ENCODE measurements at regions not wholly inside any gene's neighbourhood (a gene's known extent, or its start where the extent isn't known, plus 50 kb on each side); places are given as distances from the start of the nearest gene placed in this dataset.
A peak's percentile ranks its signal among the peaks of the same experiment; 100 is the strongest.

- no peaks in the 10 kb centered on the region for H3K27me3 ChIP-seq (ENCODE audit: control insufficient read depth in 5 of 5, insufficient read depth in 4 of 5, low read length in 5 of 5)
- H3K4me1 ChIP-seq (ENCODE audit: control insufficient read depth in 5 of 5, insufficient read depth in 5 of 5, low read length in 5 of 5): peaks cover 0 to 16% (median 10%) of the 10 kb centered on the region in 5 donors
- H3K36me3 ChIP-seq (ENCODE audit: control insufficient read depth in 5 of 5, insufficient read depth in 5 of 5, low read length in 5 of 5): no peaks in the 10 kb centered on the region
- H3K4me3 ChIP-seq (ENCODE audit: low read depth in 1 of 5, low read length in 5 of 5): no peak overlapping the region
- peak overlapping the region in 1 of 5 donors; percentile 53 for H3K9ac ChIP-seq (ENCODE audit: low read length in 5 of 5)
- H3K9me3 ChIP-seq (ENCODE audit: control insufficient read depth in 5 of 5, low read length in 5 of 5): peaks cover 0 to 4% (median 0%) of the 10 kb centered on the region in 5 donors
- peak overlapping the region; percentile 58 for H3K27ac ChIP-seq (ENCODE audit: low read depth, low read length)
These were observed 548.9 kb downstream of the BNC2 start for GRCh38 chr9:16321461-16322119.

GRCh38 chr9:16322849-16323248 lies 547.6 kb downstream of the BNC2 start:
- no peaks in the 10 kb centered on the region for H3K36me3 ChIP-seq (ENCODE audit: control insufficient read depth in 5 of 5, insufficient read depth in 5 of 5, low read length in 5 of 5)
- no peak overlapping the region for H3K9ac ChIP-seq (ENCODE audit: low read length in 5 of 5)
- no peaks in the 10 kb centered on the region for H3K27me3 ChIP-seq (ENCODE audit: control insufficient read depth in 5 of 5, insufficient read depth in 4 of 5, low read length in 5 of 5)
- no peak overlapping the region for H3K27ac ChIP-seq (ENCODE audit: low read depth, low read length)
- H3K4me1 ChIP-seq (ENCODE audit: control insufficient read depth in 5 of 5, insufficient read depth in 5 of 5, low read length in 5 of 5): peaks cover 2 to 16% (median 9%) of the 10 kb centered on the region in 5 donors
- H3K9me3 ChIP-seq (ENCODE audit: control insufficient read depth in 5 of 5, low read length in 5 of 5): peaks cover 0 to 4% (median 0%) of the 10 kb centered on the region in 5 donors
- H3K4me3 ChIP-seq (ENCODE audit: low read depth in 1 of 5, low read length in 5 of 5): no peak overlapping the region

GRCh38 chr9:16325966-16326365 lies 544.5 kb downstream of the BNC2 start:
- H3K4me1 ChIP-seq (ENCODE audit: control insufficient read depth in 5 of 5, insufficient read depth in 5 of 5, low read length in 5 of 5): peaks cover 2 to 13% (median 9%) of the 10 kb centered on the region in 5 donors
- no peak overlapping the region for H3K27ac ChIP-seq (ENCODE audit: low read depth, low read length)
- H3K36me3 ChIP-seq (ENCODE audit: control insufficient read depth in 5 of 5, insufficient read depth in 5 of 5, low read length in 5 of 5): no peaks in the 10 kb centered on the region
- H3K9me3 ChIP-seq (ENCODE audit: control insufficient read depth in 5 of 5, low read length in 5 of 5): no peaks in the 10 kb centered on the region
- no peaks in the 10 kb centered on the region for H3K27me3 ChIP-seq (ENCODE audit: control insufficient read depth in 5 of 5, insufficient read depth in 4 of 5, low read length in 5 of 5)
- H3K9ac ChIP-seq (ENCODE audit: low read length in 5 of 5): no peak overlapping the region
- H3K4me3 ChIP-seq (ENCODE audit: low read depth in 1 of 5, low read length in 5 of 5): no peak overlapping the region

GRCh38 chr9:16328349-16328748 lies 542.1 kb downstream of the BNC2 start:
- H3K27me3 ChIP-seq (ENCODE audit: control insufficient read depth in 5 of 5, insufficient read depth in 4 of 5, low read length in 5 of 5): no peaks in the 10 kb centered on the region
- H3K36me3 ChIP-seq (ENCODE audit: control insufficient read depth in 5 of 5, insufficient read depth in 5 of 5, low read length in 5 of 5): no peaks in the 10 kb centered on the region
- no peak overlapping the region for H3K4me3 ChIP-seq (ENCODE audit: low read depth in 1 of 5, low read length in 5 of 5)
- no peak overlapping the region for H3K9ac ChIP-seq (ENCODE audit: low read length in 5 of 5)
- H3K4me1 ChIP-seq (ENCODE audit: control insufficient read depth in 5 of 5, insufficient read depth in 5 of 5, low read length in 5 of 5): peaks cover 0 to 5% (median 0%) of the 10 kb centered on the region in 5 donors
- H3K9me3 ChIP-seq (ENCODE audit: control insufficient read depth in 5 of 5, low read length in 5 of 5): no peaks in the 10 kb centered on the region
- no peak overlapping the region for H3K27ac ChIP-seq (ENCODE audit: low read depth, low read length)

GRCh38 chr9:16329671-16330113 lies 540.8 kb downstream of the BNC2 start:
- H3K27ac ChIP-seq (ENCODE audit: low read depth, low read length): no peak overlapping the region
- H3K27me3 ChIP-seq (ENCODE audit: control insufficient read depth in 5 of 5, insufficient read depth in 4 of 5, low read length in 5 of 5): no peaks in the 10 kb centered on the region
- H3K9ac ChIP-seq (ENCODE audit: low read length in 5 of 5): no peak overlapping the region
- H3K9me3 ChIP-seq (ENCODE audit: control insufficient read depth in 5 of 5, low read length in 5 of 5): no peaks in the 10 kb centered on the region
- no peak overlapping the region for H3K4me3 ChIP-seq (ENCODE audit: low read depth in 1 of 5, low read length in 5 of 5)
- peaks cover 0 to 5% (median 0%) of the 10 kb centered on the region in 5 donors for H3K4me1 ChIP-seq (ENCODE audit: control insufficient read depth in 5 of 5, insufficient read depth in 5 of 5, low read length in 5 of 5)
- H3K36me3 ChIP-seq (ENCODE audit: control insufficient read depth in 5 of 5, insufficient read depth in 5 of 5, low read length in 5 of 5): no peaks in the 10 kb centered on the region

GRCh38 chr9:16331031-16331430 lies 539.4 kb downstream of the BNC2 start:
- no peaks in the 10 kb centered on the region for H3K36me3 ChIP-seq (ENCODE audit: control insufficient read depth in 5 of 5, insufficient read depth in 5 of 5, low read length in 5 of 5)
- H3K27ac ChIP-seq (ENCODE audit: low read depth, low read length): no peak overlapping the region
- H3K9me3 ChIP-seq (ENCODE audit: control insufficient read depth in 5 of 5, low read length in 5 of 5): no peaks in the 10 kb centered on the region
- H3K4me3 ChIP-seq (ENCODE audit: low read depth in 1 of 5, low read length in 5 of 5): no peak overlapping the region
- H3K27me3 ChIP-seq (ENCODE audit: control insufficient read depth in 5 of 5, insufficient read depth in 4 of 5, low read length in 5 of 5): no peaks in the 10 kb centered on the region
- no peak overlapping the region for H3K9ac ChIP-seq (ENCODE audit: low read length in 5 of 5)
- peaks cover 0 to 6% (median 1%) of the 10 kb centered on the region in 5 donors for H3K4me1 ChIP-seq (ENCODE audit: control insufficient read depth in 5 of 5, insufficient read depth in 5 of 5, low read length in 5 of 5)

GRCh38 chr9:16331527-16331926 lies 538.9 kb downstream of the BNC2 start:
- Histone ChIP-seq H3K27me3 (ENCODE audit: control insufficient read depth in 5 of 5, insufficient read depth in 4 of 5, low read length in 5 of 5) (no peaks in the 10 kb centered on the region), H3K27ac (ENCODE audit: low read depth, low read length) (no peak overlapping the region), H3K9ac (ENCODE audit: low read length in 5 of 5) (no peak overlapping the region), H3K4me1 (ENCODE audit: control insufficient read depth in 5 of 5, insufficient read depth in 5 of 5, low read length in 5 of 5) (peaks cover 0 to 10% (median 2%) of the 10 kb centered on the region in 5 donors), H3K36me3 (ENCODE audit: control insufficient read depth in 5 of 5, insufficient read depth in 5 of 5, low read length in 5 of 5) (no peaks in the 10 kb centered on the region), H3K9me3 (ENCODE audit: control insufficient read depth in 5 of 5, low read length in 5 of 5) (no peaks in the 10 kb centered on the region), H3K4me3 (ENCODE audit: low read depth in 1 of 5, low read length in 5 of 5) (no peak overlapping the region)

GRCh38 chr9:16333691-16334090 lies 536.8 kb downstream of the BNC2 start:
- Histone ChIP-seq H3K9ac (ENCODE audit: low read length in 5 of 5) (no peak overlapping the region), H3K4me3 (ENCODE audit: low read depth in 1 of 5, low read length in 5 of 5) (no peak overlapping the region), H3K27me3 (ENCODE audit: control insufficient read depth in 5 of 5, insufficient read depth in 4 of 5, low read length in 5 of 5) (no peaks in the 10 kb centered on the region), H3K4me1 (ENCODE audit: control insufficient read depth in 5 of 5, insufficient read depth in 5 of 5, low read length in 5 of 5) (peaks cover 0 to 10% (median 0%) of the 10 kb centered on the region in 5 donors), H3K27ac (ENCODE audit: low read depth, low read length) (no peak overlapping the region), H3K36me3 (ENCODE audit: control insufficient read depth in 5 of 5, insufficient read depth in 5 of 5, low read length in 5 of 5) (no peaks in the 10 kb centered on the region), H3K9me3 (ENCODE audit: control insufficient read depth in 5 of 5, low read length in 5 of 5) (no peaks in the 10 kb centered on the region)

GRCh38 chr9:16335788-16336580 lies 534.5 kb downstream of the BNC2 start:
- Histone ChIP-seq H3K9me3 (ENCODE audit: control insufficient read depth in 5 of 5, low read length in 5 of 5) (no peaks in the 10 kb centered on the region), H3K36me3 (ENCODE audit: control insufficient read depth in 5 of 5, insufficient read depth in 5 of 5, low read length in 5 of 5) (no peaks in the 10 kb centered on the region), H3K27ac (ENCODE audit: low read depth, low read length) (peak overlapping the region; percentile 71)

GRCh38 chr9:16336833-16337232 lies 533.6 kb downstream of the BNC2 start:
- Histone ChIP-seq H3K4me1 (ENCODE audit: control insufficient read depth in 5 of 5, insufficient read depth in 5 of 5, low read length in 5 of 5) (peaks cover 0 to 5% (median 4%) of the 10 kb centered on the region in 5 donors), H3K9ac (ENCODE audit: low read length in 5 of 5) (no peak overlapping the region), H3K27ac (ENCODE audit: low read depth, low read length) (peak overlapping the region; percentile 71), H3K4me3 (ENCODE audit: low read depth in 1 of 5, low read length in 5 of 5) (no peak overlapping the region), H3K9me3 (ENCODE audit: control insufficient read depth in 5 of 5, low read length in 5 of 5) (no peaks in the 10 kb centered on the region), H3K27me3 (ENCODE audit: control insufficient read depth in 5 of 5, insufficient read depth in 4 of 5, low read length in 5 of 5) (no peaks in the 10 kb centered on the region), H3K36me3 (ENCODE audit: control insufficient read depth in 5 of 5, insufficient read depth in 5 of 5, low read length in 5 of 5) (no peaks in the 10 kb centered on the region)

More at GRCh38 chr9:16335788-16336580, 534.5 kb downstream of the BNC2 start:
- H3K9ac ChIP-seq (ENCODE audit: low read length in 5 of 5): no peak overlapping the region
- no peak overlapping the region for H3K4me3 ChIP-seq (ENCODE audit: low read depth in 1 of 5, low read length in 5 of 5)
- H3K4me1 ChIP-seq (ENCODE audit: control insufficient read depth in 5 of 5, insufficient read depth in 5 of 5, low read length in 5 of 5): peaks cover 0 to 5% (median 0%) of the 10 kb centered on the region in 5 donors
- H3K27me3 ChIP-seq (ENCODE audit: control insufficient read depth in 5 of 5, insufficient read depth in 4 of 5, low read length in 5 of 5): no peaks in the 10 kb centered on the region
